Spleen (tissue), 11 donors: ENCODE measurements at regions not wholly inside any gene's neighbourhood (a gene's known extent, or its start where the extent isn't known, plus 50 kb on each side); places are given as distances from the start of the nearest gene placed in this dataset.

Experiments used
- DNase-seq: peaks from one replicate; pipeline ENCODE4 v3.0.0-alpha.2; 2020
- H3K27ac ChIP-seq, 8 donors: fragments of 200-600 bp; sonication (generic) in 7 of 8; 1 replicate in 4 of 8; 2 replicates in 4 of 8; pipeline versions ENCODE4 v1.5.0 to v1.8.0; 2016 to 2021; ENCODE audit warnings: inconsistent platforms in 4 of 8, mild to moderate bottlenecking in 4 of 8, moderate library complexity in 1 of 8
- H3K27me3 ChIP-seq, 7 donors: fragments of 200-600 bp; sonication (generic) in 6 of 7; replicated peaks in 1 of 7; 1 replicate in 4 of 7; 2 replicates in 3 of 7; pipeline versions ENCODE4 v1.5.0 to v1.8.0; 2016 to 2021; ENCODE audit warnings: inconsistent platforms in 3 of 7, mild to moderate bottlenecking in 1 of 7
- H3K36me3 ChIP-seq, 6 donors: fragments of 200-600 bp; sonication (generic) in 5 of 6; 1 replicate in 4 of 6; 2 replicates in 2 of 6; pipeline versions ENCODE4 v1.5.0 to v1.8.0; 2016 to 2021; ENCODE audit warnings: inconsistent platforms in 2 of 6
- H3K4me1 ChIP-seq, 6 donors: fragments of 200-600 bp; sonication (generic) in 5 of 6; 1 replicate in 3 of 6; 2 replicates in 3 of 6; pipeline versions ENCODE4 v1.5.0 to v1.8.0; 2016 to 2021; ENCODE audit warnings: inconsistent platforms in 3 of 6
- H3K4me3 ChIP-seq, 8 donors: fragments of 200-600 bp; sonication (generic) in 7 of 8; 1 replicate in 4 of 8; 2 replicates in 4 of 8; pipeline versions ENCODE4 v1.5.0 to v1.8.0; 2016 to 2021; ENCODE audit warnings: inconsistent platforms in 4 of 8, mild to moderate bottlenecking in 4 of 8, moderate library complexity in 2 of 8
- H3K9me3 ChIP-seq, 8 donors: fragments of 200-600 bp; sonication (generic) in 7 of 8; 1 replicate in 4 of 8; 2 replicates in 4 of 8; pipeline versions ENCODE4 v1.5.0 to v1.8.0; 2016 to 2021; ENCODE audit warnings: inconsistent platforms in 4 of 8
- POLR2A ChIP-seq, 3 donors: fragments of 450-650 bp; IDR thresholded peaks; one replicate each; pipeline ENCODE4 v1.5.1; 2017; ENCODE audit warnings: antibody characterized with exemption in 3 of 3, mild to moderate bottlenecking in 1 of 3
- POLR2AphosphoS5 ChIP-seq, 3 donors: sonication (generic); formaldehyde crosslinking; IDR thresholded peaks; one replicate each; pipeline ENCODE4 v1.5.1; 2017; ENCODE audit warnings: antibody characterized with exemption in 3 of 3
- WGBS, 5 donors: extraction: QIAGEN DNeasy Blood & Tissue Kit in 3 of 5; methylation state at CpG; one replicate each; pipeline versions ENCODE4 v1.1.5 to v1.1.7; 2013 to 2018; 5-methylcytosine and 5-hydroxymethylcytosine counted together
- intact Hi-C: fragments of 100-400 bp; cut with DNase I; formaldehyde crosslinking; loops from one replicate; pipeline ENCODE4 v1.15.0; 2023; ENCODE audit warnings: low total_unique reads
- TF ChIP-seq, protein P1 (sequence below), 11 experiments: fragments of 200-600 bp in 7 of 11; fragments of 450-650 bp in 4 of 11; sonication (generic) in 4 of 11; IDR thresholded peaks in 8 of 11; conservative IDR thresholded peaks in 3 of 11; 1 replicate in 7 of 11; 2 replicates in 4 of 11; pipeline versions ENCODE4 v1.4.0 to v1.8.0; 2016 to 2021; ENCODE audit warnings: antibody characterized with exemption in 11 of 11, inconsistent platforms in 4 of 11, mild to moderate bottlenecking in 1 of 11
- donor health status: healthy with polysubstance abuse.
- donor health status: DM: no; HTN: no; CAD: no; lungs with moderate emphysema.
- donor health status: DM: no; HTN: no; CAD: no.
- donor health status: Bipolar disorder and iron deficiency.
- donor health status: healthy.
- donor health status: DM: no; HTN: no; CAD: no.
- donor health status: DM: yes; HTN: yes; CAD: no.

DNA sequence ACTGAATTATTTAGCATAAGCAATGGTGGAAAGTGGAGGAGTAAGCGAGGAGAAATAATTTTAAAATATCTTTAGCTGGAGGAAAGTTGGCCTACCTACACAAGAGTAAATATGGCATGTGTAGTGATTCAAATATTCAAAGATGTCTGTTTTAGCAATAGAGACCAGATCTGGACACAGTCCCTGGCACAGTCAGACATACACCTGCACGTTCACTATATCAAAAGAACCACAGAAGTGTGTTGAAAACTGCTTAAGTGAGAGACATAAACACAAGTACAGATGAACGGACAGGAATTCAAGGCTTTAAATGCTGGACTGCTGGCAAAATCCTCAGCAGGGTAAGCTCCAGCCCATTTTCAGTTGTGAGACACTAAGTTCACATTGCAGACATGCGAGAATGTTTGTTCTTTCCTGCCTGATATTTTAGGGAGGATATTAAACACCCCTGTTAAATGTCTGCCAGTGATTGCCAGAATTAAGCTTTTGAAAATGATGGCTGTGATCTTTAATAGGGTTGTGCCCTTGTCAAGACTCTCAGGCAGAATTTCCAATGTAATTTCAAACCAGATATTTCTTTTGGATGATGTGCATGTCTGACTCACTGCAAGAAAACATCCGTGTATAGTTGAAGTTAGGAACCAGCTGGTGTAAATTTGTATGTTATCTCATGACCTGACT lies 810.6 kb downstream of the TLE4 start:
- TF ChIP-seq POLR2AphosphoS5 (IDR thresholded peaks at IDR 0.05) (no peak), POLR2A (IDR thresholded peaks at IDR 0.05) (no peak)
- TF ChIP-seq, protein P1, sequence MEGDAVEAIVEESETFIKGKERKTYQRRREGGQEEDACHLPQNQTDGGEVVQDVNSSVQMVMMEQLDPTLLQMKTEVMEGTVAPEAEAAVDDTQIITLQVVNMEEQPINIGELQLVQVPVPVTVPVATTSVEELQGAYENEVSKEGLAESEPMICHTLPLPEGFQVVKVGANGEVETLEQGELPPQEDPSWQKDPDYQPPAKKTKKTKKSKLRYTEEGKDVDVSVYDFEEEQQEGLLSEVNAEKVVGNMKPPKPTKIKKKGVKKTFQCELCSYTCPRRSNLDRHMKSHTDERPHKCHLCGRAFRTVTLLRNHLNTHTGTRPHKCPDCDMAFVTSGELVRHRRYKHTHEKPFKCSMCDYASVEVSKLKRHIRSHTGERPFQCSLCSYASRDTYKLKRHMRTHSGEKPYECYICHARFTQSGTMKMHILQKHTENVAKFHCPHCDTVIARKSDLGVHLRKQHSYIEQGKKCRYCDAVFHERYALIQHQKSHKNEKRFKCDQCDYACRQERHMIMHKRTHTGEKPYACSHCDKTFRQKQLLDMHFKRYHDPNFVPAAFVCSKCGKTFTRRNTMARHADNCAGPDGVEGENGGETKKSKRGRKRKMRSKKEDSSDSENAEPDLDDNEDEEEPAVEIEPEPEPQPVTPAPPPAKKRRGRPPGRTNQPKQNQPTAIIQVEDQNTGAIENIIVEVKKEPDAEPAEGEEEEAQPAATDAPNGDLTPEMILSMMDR (IDR thresholded peaks at IDR 0.05 in 8 of 11, conservative IDR thresholded peaks at IDR 0.05 in 3 of 11) = no peak
- Histone ChIP-seq H3K27ac (no peak overlapping the region), H3K27me3 (no peaks in the 10 kb centered on the region), H3K9me3 (peaks cover 0 to 8% (median 2%) of the 10 kb centered on the region in 8 donors), H3K4me1 (no peaks in the 10 kb centered on the region), H3K4me3 (no peak overlapping the region), H3K36me3 (no peaks in the 10 kb centered on the region)
- DNase-seq = no peak
- intact Hi-C loops = no loop called here
- WGBS, 5 donors = 65 to 83% (median 75%) methylated on average over 5 of the region's 5 CpGs

DNA sequence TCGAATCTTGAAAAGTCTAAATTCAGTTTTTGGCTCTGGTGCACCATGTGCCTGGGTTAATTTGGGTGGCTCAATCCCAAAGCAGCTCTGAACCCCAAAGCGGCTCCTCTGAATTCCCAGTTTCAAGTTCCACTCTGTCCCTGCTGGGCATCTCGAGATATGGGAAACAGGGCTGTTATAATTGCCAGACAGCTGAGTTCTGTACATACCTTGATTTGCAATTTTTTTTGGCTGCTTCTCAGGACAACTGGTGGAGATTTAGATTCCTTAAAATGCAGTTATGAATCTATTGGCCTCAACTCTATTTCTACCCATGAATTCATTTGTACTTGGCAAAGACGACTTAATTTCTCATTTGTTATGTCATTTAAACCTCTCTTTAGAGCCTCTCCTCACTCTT lies 808.5 kb downstream of the TLE4 start:
- Histone ChIP-seq H3K27ac (no peak overlapping the region), H3K9me3 (peaks cover 0 to 8% (median 2%) of the 10 kb centered on the region in 8 donors), H3K4me1 (peaks cover 0 to 4% (median 0%) of the 10 kb centered on the region in 6 donors), H3K4me3 (no peak overlapping the region), H3K36me3 (no peaks in the 10 kb centered on the region), H3K27me3 (no peaks in the 10 kb centered on the region)
- no peak for DNase-seq
- TF ChIP-seq, protein P1 (IDR thresholded peaks at IDR 0.05 in 8 of 11, conservative IDR thresholded peaks at IDR 0.05 in 3 of 11) = no peak
- intact Hi-C loops = no loop called here
- WGBS, 5 donors = 80 to 87% (median 84%) methylated on average over 4 of the region's 4 CpGs

DNA sequence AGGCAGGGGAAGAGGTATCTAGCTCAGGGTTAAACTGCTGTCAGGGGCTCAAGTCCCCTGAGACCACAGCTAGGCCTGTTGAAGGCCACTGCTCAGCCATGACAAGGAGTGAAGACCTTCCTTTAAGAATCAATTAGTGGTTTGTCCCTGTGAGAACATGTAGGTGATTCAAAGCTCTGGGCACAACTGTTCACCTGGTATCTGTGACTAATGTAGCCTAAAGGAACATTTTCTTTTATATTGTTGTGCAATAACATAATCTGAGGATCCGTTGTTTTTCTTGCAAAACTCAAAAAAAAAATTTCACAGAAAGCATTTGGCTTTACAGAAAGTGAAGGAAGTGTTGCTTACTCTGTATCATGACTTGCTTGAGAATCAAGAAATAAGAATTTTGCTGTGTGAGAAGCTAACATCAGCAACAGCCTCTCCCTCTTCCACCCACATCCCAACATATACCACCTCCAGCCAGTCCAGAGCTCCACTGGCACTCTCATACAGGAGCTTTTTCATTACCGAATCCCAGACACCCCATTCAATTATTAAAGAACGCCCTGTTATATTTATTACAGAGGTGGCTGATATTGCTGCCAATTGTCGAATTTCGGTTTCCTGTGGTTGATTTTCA lies 807.0 kb downstream of the TLE4 start:
- Histone ChIP-seq H3K36me3 (no peaks in the 10 kb centered on the region), H3K4me1 (peaks cover 0 to 4% (median 0%) of the 10 kb centered on the region in 6 donors), H3K27me3 (no peaks in the 10 kb centered on the region), H3K4me3 (no peak overlapping the region), H3K9me3 (no peaks in the 10 kb centered on the region), H3K27ac (no peak overlapping the region)
- DNase-seq = no peak
- TF ChIP-seq POLR2A (IDR thresholded peaks at IDR 0.05) (no peak), POLR2AphosphoS5 (IDR thresholded peaks at IDR 0.05) (no peak)
- intact Hi-C loops = no loop called here
- 62 to 80% (median 68%) methylated on average over 5 of the region's 5 CpGs for WGBS, 5 donors

DNA sequence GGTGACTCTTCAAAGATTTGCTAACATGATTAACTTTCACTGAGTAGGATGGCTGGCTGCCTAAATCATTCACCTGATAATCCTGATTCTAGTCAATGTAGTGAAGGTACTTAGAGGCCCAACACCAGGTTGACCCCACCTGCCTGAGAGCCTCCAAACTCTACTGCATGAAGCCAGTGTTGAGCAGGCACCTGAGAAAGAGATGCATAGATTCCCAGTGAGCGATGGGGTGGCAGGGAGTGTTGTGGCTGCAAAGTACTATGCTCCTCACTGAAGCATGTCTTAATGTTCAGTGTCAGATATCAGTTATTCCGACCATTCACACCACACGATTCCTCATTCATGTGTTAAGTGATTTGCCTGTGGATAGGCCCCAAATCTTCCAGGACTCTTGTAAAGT lies 804.4 kb downstream of the TLE4 start:
- H3K9me3 ChIP-seq = no peaks in the 10 kb centered on the region
- no peak for DNase-seq
- no peaks in the 10 kb centered on the region for H3K36me3 ChIP-seq
- WGBS, 5 donors = 85 to 97% (median 88%) methylated on average over 3 of the region's 3 CpGs
- no peak overlapping the region for H3K4me3 ChIP-seq
- peaks cover 0 to 4% (median 0%) of the 10 kb centered on the region in 6 donors for H3K4me1 ChIP-seq
- TF ChIP-seq POLR2AphosphoS5 (IDR thresholded peaks at IDR 0.05) (no peak), POLR2A (IDR thresholded peaks at IDR 0.05) (no peak)
- TF ChIP-seq, protein P1 (IDR thresholded peaks at IDR 0.05 in 8 of 11, conservative IDR thresholded peaks at IDR 0.05 in 3 of 11) = no peak
- H3K27ac ChIP-seq = no peak overlapping the region
- no peaks in the 10 kb centered on the region for H3K27me3 ChIP-seq
- intact Hi-C loops = no loop called here
